GM12892 (cell line): ENCODE measurements at regions not wholly inside any gene's neighbourhood (a gene's known extent, or its start where the extent isn't known, plus 50 kb on each side); places are given as distances from the start of the nearest gene placed in this dataset.

Experiments
- POLR2A ChIP-seq: IDR thresholded peaks from 2 replicates; pipeline ENCODE4 v1.6.1; 2011; ENCODE audit warnings: low read depth, low read length, control low read depth
- POLR2AphosphoS5 ChIP-seq: IDR thresholded peaks from 2 replicates; pipeline ENCODE4 v1.6.1; 2011; ENCODE audit warnings: low read depth, low read length, control low read depth
- TAF1 ChIP-seq: IDR thresholded peaks from 2 replicates; pipeline ENCODE4 v1.6.1; 2011; ENCODE audit warnings: low read depth, mild to moderate bottlenecking, control low read depth, low read length, borderline replicate concordance

GRCh38 chr14:23827100-23827892 is 126.3 kb upstream of the DHRS4 start:
- TF ChIP-seq POLR2AphosphoS5 (no peak), POLR2A (no peak), TAF1 (no peak)
